ENCODE measurements at regions not wholly inside any gene's neighbourhood (a gene's known extent, or its start where the extent isn't known, plus 50 kb on each side); places are given as distances from the start of the nearest gene placed in this dataset.

- H3K4me3 ChIP-seq (ENCODE audit: low read depth, low read length), result no peak overlapping the region
- no peak for DNase-seq (ENCODE audit: low read depth)
- TF ChIP-seq CTCF (conservative IDR thresholded peaks at IDR 0.05; ENCODE audit: low read depth, low read length), result no peak
Observed at GRCh38 chr15:62845241-62846126, 197.1 kb upstream of the TPM1 start.

- no peak for DNase-seq (ENCODE audit: low read depth)
- no peak overlapping the region for H3K4me3 ChIP-seq (ENCODE audit: low read depth, low read length)
- no peak for TF ChIP-seq CTCF (conservative IDR thresholded peaks at IDR 0.05; ENCODE audit: low read depth, low read length)
Observed at GRCh38 chr15:62846131-62846804, 196.3 kb upstream of the TPM1 start.

GRCh38 chr15:62846805-62847495 lies 195.6 kb upstream of the TPM1 start:
- no peak for TF ChIP-seq CTCF (conservative IDR thresholded peaks at IDR 0.05; ENCODE audit: low read depth, low read length)
- DNase-seq (ENCODE audit: low read depth), result no peak
- no peak overlapping the region for H3K4me3 ChIP-seq (ENCODE audit: low read depth, low read length)

- H3K4me3 ChIP-seq (ENCODE audit: low read depth, low read length), result no peak overlapping the region
- DNase-seq (ENCODE audit: low read depth), result no peak
- TF ChIP-seq CTCF (conservative IDR thresholded peaks at IDR 0.05; ENCODE audit: low read depth, low read length), result peak; percentile 94
Observed at GRCh38 chr15:62847900-62848489, 194.6 kb upstream of the TPM1 start.

- peak; percentile 40 for TF ChIP-seq CTCF (conservative IDR thresholded peaks at IDR 0.05; ENCODE audit: low read depth, low read length)
- no peak overlapping the region for H3K4me3 ChIP-seq (ENCODE audit: low read depth, low read length)
- DNase-seq (ENCODE audit: low read depth), result no peak
Observed at GRCh38 chr15:62848632-62849050, 193.9 kb upstream of the TPM1 start.

DNA sequence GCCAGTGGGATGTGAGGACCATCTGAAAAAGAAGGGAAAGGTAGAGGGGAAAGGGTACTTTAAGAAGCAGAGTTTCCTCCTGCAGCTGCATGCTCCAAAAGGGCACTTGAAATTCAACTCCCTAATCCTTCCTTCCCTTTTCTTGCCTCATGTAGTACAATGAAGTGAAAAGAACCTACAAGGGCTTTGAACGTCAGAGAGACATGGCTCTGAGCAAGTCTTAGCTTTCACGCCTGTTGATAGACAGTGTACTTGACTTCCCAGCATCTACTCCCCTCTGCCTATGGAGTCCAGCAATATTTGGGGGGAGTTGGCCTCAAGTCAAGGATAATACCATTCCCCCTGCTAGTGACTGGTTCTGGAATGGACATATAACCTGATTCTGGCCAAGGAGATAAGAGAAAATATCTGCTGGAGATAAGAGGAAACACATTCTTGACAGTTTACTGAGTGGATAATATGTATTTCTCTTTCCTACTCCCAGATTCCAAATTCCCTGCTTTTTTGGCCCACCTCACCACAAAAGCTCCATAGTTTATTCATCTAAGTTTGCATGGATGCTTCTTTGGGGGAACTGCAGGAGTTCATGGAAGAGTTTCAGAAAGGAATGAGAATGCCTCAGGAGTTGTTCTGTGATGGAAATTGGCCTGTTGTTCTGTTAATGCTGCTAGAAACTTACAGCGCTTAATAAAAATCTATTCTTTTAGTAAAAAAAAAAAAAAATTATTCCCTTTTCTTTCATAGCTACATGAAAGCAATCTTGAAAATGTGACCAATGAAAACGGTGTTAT lies 193.0 kb upstream of the TPM1 start:
- no peak for DNase-seq (ENCODE audit: low read depth)
- no peak for TF ChIP-seq CTCF (conservative IDR thresholded peaks at IDR 0.05; ENCODE audit: low read depth, low read length)
- no peak overlapping the region for H3K4me3 ChIP-seq (ENCODE audit: low read depth, low read length)

All from epithelial cell of proximal tubule (primary cell).